CD14-positive monocyte (primary cell): ENCODE measurements at regions not wholly inside any gene's neighbourhood (a gene's known extent, or its start where the extent isn't known, plus 50 kb on each side); places are given as distances from the start of the nearest gene placed in this dataset.
A peak's percentile ranks its signal among the peaks of the same experiment; 100 is the strongest.

ENCODE experiments used
- DNase-seq, 3 donors: peaks; one replicate each; pipeline ENCODE4 v3.0.0-alpha.2; 2011 to 2022
- H2AFZ ChIP-seq: 2 replicates; pipeline ENCODE4 v1.6.0; 2012; ENCODE audit warnings: mild to moderate bottlenecking, low read depth, low read length, inconsistent platforms; ENCODE audit not compliant: insufficient read depth, poor library complexity, severe bottlenecking
- H3K27ac ChIP-seq, 2 donors: 1 replicate in 1 of 2; 2 replicates in 1 of 2; pipeline ENCODE4 v1.5.1; 2012 to 2013; ENCODE audit warnings: low read length in 2 of 2, control low read depth in 1 of 2, inconsistent platforms in 1 of 2, low read depth in 1 of 2, mild to moderate bottlenecking in 1 of 2
- H3K27me3 ChIP-seq, 2 donors: one replicate each; pipeline versions ENCODE4 v1.6.0 to v1.6.1; 2011 to 2013; ENCODE audit warnings: low read length in 2 of 2; ENCODE audit not compliant: control insufficient read depth in 2 of 2, insufficient read depth in 2 of 2
- H3K36me3 ChIP-seq, 2 donors: replicated peaks in 1 of 2; 1 replicate in 1 of 2; 2 replicates in 1 of 2; pipeline versions ENCODE4 v1.5.1 to v1.6.1; 2012 to 2013; ENCODE audit warnings: low read length in 2 of 2, control low read depth in 1 of 2, inconsistent platforms in 1 of 2, mild to moderate bottlenecking in 1 of 2; ENCODE audit not compliant: insufficient read depth in 2 of 2, control insufficient read depth in 1 of 2
- H3K4me1 ChIP-seq, 2 donors: 1 replicate in 1 of 2; 2 replicates in 1 of 2; pipeline versions ENCODE4 v1.5.1 to v1.6.1; 2012 to 2013; ENCODE audit warnings: low read length in 2 of 2, control low read depth in 1 of 2, inconsistent platforms in 1 of 2, mild to moderate bottlenecking in 1 of 2, moderate library complexity in 1 of 2; ENCODE audit not compliant: insufficient read depth in 2 of 2, control insufficient read depth in 1 of 2
- H3K4me2 ChIP-seq: replicated peaks from 2 replicates; pipeline ENCODE3; 2012; ENCODE audit warnings: low read length, moderate library complexity, mild to moderate bottlenecking; ENCODE audit not compliant: poor library complexity, severe bottlenecking; ENCODE audit errors: extremely low read depth
- H3K4me3 ChIP-seq, 3 experiments: fragments of 200-600 bp in 1 of 3; sonication (generic) in 1 of 3; replicated peaks in 1 of 3; 1 replicate in 2 of 3; 2 replicates in 1 of 3; pipeline ENCODE4 v1.5.1; 2011 to 2013; ENCODE audit warnings: low read length in 3 of 3, mild to moderate bottlenecking in 3 of 3, control low read depth in 2 of 3, low read depth in 2 of 3, inconsistent platforms in 1 of 3, moderate library complexity in 1 of 3
- H3K79me2 ChIP-seq: 2 replicates; pipeline ENCODE4 v1.6.0; 2012; ENCODE audit warnings: mild to moderate bottlenecking, control low read depth, inconsistent platforms, low read length, moderate library complexity; ENCODE audit not compliant: insufficient read depth
- H3K9ac ChIP-seq: 2 replicates; pipeline ENCODE4 v1.6.0; 2017; ENCODE audit warnings: low read length, mild to moderate bottlenecking; ENCODE audit not compliant: insufficient read depth, poor library complexity, severe bottlenecking
- H3K9me3 ChIP-seq, 2 donors: replicated peaks in 1 of 2; 1 replicate in 1 of 2; 2 replicates in 1 of 2; pipeline versions ENCODE4 v1.5.1 to v1.6.1; 2012 to 2013; ENCODE audit warnings: low read length in 2 of 2, control low read depth in 1 of 2; ENCODE audit not compliant: control insufficient read depth in 1 of 2, insufficient read depth in 1 of 2
- H4K20me1 ChIP-seq: 2 replicates; pipeline ENCODE4 v1.6.0; 2012; ENCODE audit warnings: mild to moderate bottlenecking, low read length, control low read depth, moderate library complexity; ENCODE audit not compliant: insufficient read depth
- H3K27ac Mint-ChIP-seq, 7 donors: one replicate each; pipeline ENCODE4 v1.8.0; 2020; ENCODE audit warnings: mild to moderate bottlenecking in 7 of 7, mixed read lengths in 7 of 7, moderate library complexity in 6 of 7, inconsistent platforms in 2 of 7
- H3K27me3 Mint-ChIP-seq, 3 donors: one replicate each; pipeline ENCODE4 v1.8.0; 2021 to 2022; ENCODE audit warnings: low read depth in 3 of 3, mild to moderate bottlenecking in 3 of 3, mixed read lengths in 3 of 3, moderate library complexity in 3 of 3, inconsistent platforms in 1 of 3
- H3K36me3 Mint-ChIP-seq, 2 donors: one replicate each; pipeline ENCODE4 v1.8.0; 2020; ENCODE audit warnings: mixed read lengths in 2 of 2, inconsistent platforms in 1 of 2, mild to moderate bottlenecking in 1 of 2
- H3K4me1 Mint-ChIP-seq: one replicate; pipeline ENCODE4 v1.8.0; 2020; ENCODE audit warnings: mild to moderate bottlenecking, mixed read lengths
- H3K4me3 Mint-ChIP-seq, 2 donors: one replicate each; pipeline ENCODE4 v1.8.0; 2020; ENCODE audit warnings: mild to moderate bottlenecking in 2 of 2, mixed read lengths in 2 of 2, moderate library complexity in 1 of 2
- H3K9me3 Mint-ChIP-seq, 7 donors: one replicate each; pipeline ENCODE4 v1.8.0; 2020 to 2022; ENCODE audit warnings: mixed read lengths in 7 of 7, mild to moderate bottlenecking in 6 of 7, moderate library complexity in 6 of 7, inconsistent platforms in 2 of 7
- WGBS: methylation state at CpG from one replicate; pipeline ENCODE4 v1.1.5; 2013; ENCODE audit warnings: missing lambda C conversion rate; ENCODE audit not compliant: insufficient coverage; 5-methylcytosine and 5-hydroxymethylcytosine counted together
- intact Hi-C, 2 donors: fragments of 100-400 bp; cut with micrococcal nuclease; formaldehyde crosslinking; loops; one replicate each; pipeline versions ENCODE4 v1.15.0 to v1.15.1; 2023
- TF ChIP-seq, protein P1 (sequence below): fragments of 200-600 bp; IDR thresholded peaks from one replicate; pipeline ENCODE4 v1.8.0; 2022; ENCODE audit warnings: antibody characterized with exemption, mild to moderate bottlenecking

DNA sequence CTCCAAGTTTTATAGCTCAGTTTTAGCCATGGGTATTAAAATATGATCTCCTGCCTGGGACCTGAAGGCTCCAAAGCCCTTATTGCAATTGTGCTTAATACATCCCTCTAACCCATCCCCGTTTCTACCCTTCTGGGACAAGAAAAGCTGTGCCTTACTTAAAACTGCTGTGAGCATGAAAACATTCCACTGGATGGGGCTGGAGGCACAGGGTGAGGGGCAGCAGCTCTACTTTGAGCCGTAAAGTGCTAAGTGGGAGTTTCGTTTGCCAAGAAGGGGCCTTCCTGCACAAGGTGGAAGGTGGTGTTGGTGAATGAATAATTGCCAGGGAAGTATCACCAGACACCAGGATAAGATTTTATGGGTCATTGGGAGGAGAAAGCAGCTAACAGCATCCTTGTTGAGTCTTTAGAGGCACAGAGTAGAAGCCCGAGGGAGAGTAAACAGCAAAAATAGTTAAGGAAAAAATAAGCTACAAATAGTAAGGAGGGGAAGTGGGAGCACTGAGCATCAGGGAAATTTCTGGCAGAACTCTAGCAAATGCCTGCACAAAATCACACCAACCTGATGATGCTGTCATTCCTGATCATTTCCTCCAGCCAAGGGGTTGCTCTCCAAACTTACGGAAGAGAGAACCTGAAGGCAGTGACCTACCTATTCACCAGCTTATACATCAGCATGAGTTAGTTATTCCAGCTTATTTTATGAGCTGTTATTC lies 218.4 kb downstream of the MREG start:
- Mint-ChIP-seq H3K36me3 (peaks cover 0 to 2% of the 10 kb centered on the region in 2 donors), H3K4me3 (no peak overlapping the region), H3K27me3 (peaks cover 0 to 3% (median 1%) of the 10 kb centered on the region in 3 donors), H3K9me3 (peaks cover 0 to 3% (median 0%) of the 10 kb centered on the region in 7 donors), H3K4me1 (peaks cover 62% of the 10 kb centered on the region), H3K27ac (peak overlapping the region; percentile 92 to 97 (median 95))
- WGBS: 92% methylated on average over 2 of the region's 5 CpGs
- intact Hi-C loops: loop anchor here in 1 of 2 donors (5.0 kb wide), 3 partner anchors 43 to 107 kb away; no protein-coding TSS in a partner anchor
- DNase-seq: no peak
- no peaks in the 10 kb centered on the region for H3K79me2 ChIP-seq
- H3K4me2 ChIP-seq: peak overlapping the region; percentile 55
- H4K20me1 ChIP-seq: no peaks in the 10 kb centered on the region
- H2AFZ ChIP-seq: no peak overlapping the region
- H3K27ac ChIP-seq: peak overlapping the region; percentile 48 to 88
- H3K9me3 ChIP-seq: no peaks in the 10 kb centered on the region
- TF ChIP-seq, protein P1, sequence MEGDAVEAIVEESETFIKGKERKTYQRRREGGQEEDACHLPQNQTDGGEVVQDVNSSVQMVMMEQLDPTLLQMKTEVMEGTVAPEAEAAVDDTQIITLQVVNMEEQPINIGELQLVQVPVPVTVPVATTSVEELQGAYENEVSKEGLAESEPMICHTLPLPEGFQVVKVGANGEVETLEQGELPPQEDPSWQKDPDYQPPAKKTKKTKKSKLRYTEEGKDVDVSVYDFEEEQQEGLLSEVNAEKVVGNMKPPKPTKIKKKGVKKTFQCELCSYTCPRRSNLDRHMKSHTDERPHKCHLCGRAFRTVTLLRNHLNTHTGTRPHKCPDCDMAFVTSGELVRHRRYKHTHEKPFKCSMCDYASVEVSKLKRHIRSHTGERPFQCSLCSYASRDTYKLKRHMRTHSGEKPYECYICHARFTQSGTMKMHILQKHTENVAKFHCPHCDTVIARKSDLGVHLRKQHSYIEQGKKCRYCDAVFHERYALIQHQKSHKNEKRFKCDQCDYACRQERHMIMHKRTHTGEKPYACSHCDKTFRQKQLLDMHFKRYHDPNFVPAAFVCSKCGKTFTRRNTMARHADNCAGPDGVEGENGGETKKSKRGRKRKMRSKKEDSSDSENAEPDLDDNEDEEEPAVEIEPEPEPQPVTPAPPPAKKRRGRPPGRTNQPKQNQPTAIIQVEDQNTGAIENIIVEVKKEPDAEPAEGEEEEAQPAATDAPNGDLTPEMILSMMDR: no peak
- H3K27me3 ChIP-seq: no peaks in the 10 kb centered on the region
- H3K4me1 ChIP-seq: peaks cover 51 to 70% of the 10 kb centered on the region in 2 donors
- H3K4me3 ChIP-seq: peak overlapping the region in 1 of 3 experiments; percentile 29
- H3K9ac ChIP-seq: peak overlapping the region; percentile 16
- H3K36me3 ChIP-seq: no peaks in the 10 kb centered on the region

DNA sequence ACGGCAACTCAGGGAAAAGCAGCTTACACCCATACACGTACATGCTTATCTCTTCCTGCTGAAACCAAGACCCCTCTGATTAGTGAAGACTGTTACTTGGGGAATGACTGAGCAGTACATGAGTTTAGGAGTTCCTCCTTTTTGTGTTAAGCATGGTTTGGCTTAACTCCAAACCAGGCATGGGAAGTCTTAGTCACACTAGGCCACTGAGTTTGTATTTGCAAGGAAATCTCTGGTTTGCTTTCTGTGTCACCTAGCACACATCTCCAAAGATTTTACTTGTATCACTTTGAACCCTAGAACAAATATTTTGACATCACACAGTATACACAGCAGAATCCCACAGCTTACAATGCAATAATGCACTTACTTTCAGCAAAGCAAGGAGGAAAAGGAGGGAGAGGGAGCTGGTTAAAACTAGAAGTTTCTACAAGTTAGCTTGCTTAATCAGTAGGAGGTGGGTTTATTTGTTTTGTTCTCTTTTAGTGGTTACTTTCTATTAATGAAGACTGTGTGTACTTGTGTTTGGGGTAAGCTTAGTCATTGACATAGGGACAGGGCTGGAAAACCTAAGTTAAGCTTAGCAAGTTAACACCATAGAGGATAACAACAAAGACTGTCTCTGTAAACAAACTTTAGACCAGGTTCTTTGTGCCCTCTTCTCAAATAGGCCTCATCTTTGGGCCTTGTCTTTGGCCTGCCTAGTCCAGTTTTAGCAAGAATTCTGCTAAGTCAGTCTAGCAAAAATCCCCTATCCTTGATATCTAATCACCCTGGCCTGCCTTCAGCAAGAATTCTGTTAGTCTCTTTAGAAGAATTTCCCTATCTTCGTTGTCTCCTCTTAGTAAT lies 219.4 kb downstream of the MREG start:
- Histone ChIP-seq H3K27ac (peak overlapping the region; percentile 19 to 88), H3K36me3 (no peaks in the 10 kb centered on the region), H2AFZ (no peak overlapping the region), H3K4me3 (peak overlapping the region in 1 of 3 experiments; percentile 29), H3K4me2 (peak overlapping the region; percentile 55), H3K9ac (peak overlapping the region; percentile 16), H3K4me1 (peaks cover 51 to 73% of the 10 kb centered on the region in 2 donors), H3K27me3 (no peaks in the 10 kb centered on the region), H3K9me3 (no peaks in the 10 kb centered on the region), H3K79me2 (no peaks in the 10 kb centered on the region), H4K20me1 (no peaks in the 10 kb centered on the region)
- Mint-ChIP-seq H3K27ac (peak overlapping the region; percentile 92 to 97 (median 95)), H3K36me3 (peaks cover 0 to 2% of the 10 kb centered on the region in 2 donors), H3K4me3 (peak overlapping the region in 1 of 2 donors; percentile 63), H3K9me3 (peaks cover 0 to 3% (median 0%) of the 10 kb centered on the region in 7 donors), H3K4me1 (peaks cover 66% of the 10 kb centered on the region), H3K27me3 (peaks cover 0 to 2% (median 1%) of the 10 kb centered on the region in 3 donors)
- TF ChIP-seq, protein P1: no peak
- DNase-seq: peak; percentile 91 to 96 (median 92)
- WGBS: 70% methylated on average over 1 of the region's 3 CpGs
- intact Hi-C loops: loop anchor here in 1 of 2 donors (5.0 kb wide), 3 partner anchors 42 to 108 kb away; no protein-coding TSS in a partner anchor
